Retinal pigment epithelial cell (primary cell): ENCODE measurements at regions not wholly inside any gene's neighbourhood (a gene's known extent, or its start where the extent isn't known, plus 50 kb on each side); places are given as distances from the start of the nearest gene placed in this dataset.
"Not testable (repeated sequence)": the region's sequence is repeated elsewhere in the genome, so short reads cannot be mapped to it uniquely, and the experiment has no call there.

ENCODE experiments used
- DNase-seq: peaks from one replicate; pipeline ENCODE4 v3.0.0-alpha.2; 2010; ENCODE audit warnings: low read depth
- H3K4me3 ChIP-seq: 2 replicates; pipeline ENCODE4 v1.5.1; 2011; ENCODE audit warnings: mild to moderate bottlenecking, low read length, control low read depth, moderate library complexity
- CTCF ChIP-seq: conservative IDR thresholded peaks from 2 replicates; pipeline ENCODE4 v1.5.1; 2011; ENCODE audit warnings: low read depth, low read length, control low read depth, inconsistent platforms

- TF ChIP-seq CTCF: no peak
Measured at GRCh38 chr3:20523293-20523692, 337.3 kb upstream of the SGO1 start.

DNA sequence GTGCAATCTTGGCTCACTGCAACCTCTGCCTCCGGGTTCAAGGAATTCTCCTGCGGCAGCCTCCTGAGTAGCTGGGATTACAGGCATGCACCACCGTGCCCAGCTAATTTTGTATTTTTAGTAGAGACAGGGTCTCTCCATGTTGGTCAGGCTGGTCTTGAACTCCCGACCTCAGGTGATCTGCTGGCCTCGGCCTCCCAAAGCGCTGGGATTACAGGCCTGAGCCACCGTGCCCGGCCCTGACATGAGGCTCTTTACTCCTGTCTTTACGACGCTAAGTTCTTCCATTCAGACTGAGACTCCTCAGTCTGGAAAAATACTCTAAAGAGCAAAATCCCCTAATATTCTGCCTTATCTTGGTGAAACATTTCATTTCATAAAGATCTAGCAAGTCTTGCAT, 331.3 kb upstream of the SGO1 start:
- H3K4me3 ChIP-seq, DNase-seq: not testable (repeated sequence)

More at GRCh38 chr3:20523293-20523692, 337.3 kb upstream of the SGO1 start:
- DNase-seq: no peak
- H3K4me3 ChIP-seq: no peak overlapping the region

DNA sequence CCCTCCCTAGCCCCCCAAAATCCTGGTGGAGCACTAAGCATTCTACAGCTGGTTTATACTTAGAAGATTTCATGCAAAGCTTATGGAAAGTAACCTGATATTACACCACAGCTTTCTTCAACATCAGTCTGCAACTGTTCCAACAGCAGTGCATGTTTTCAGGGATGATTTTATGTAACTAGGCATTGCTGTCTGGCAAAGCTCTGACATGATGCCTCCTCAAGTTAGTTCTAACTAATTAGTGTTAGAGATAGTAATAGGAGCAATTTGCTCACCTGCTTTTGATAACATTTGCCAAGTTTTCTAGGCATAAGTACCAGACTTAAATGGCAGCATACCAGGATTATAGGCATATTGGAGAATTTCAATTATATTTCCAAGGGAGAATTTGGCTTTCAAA, 330.3 kb upstream of the SGO1 start:
- no peak overlapping the region for H3K4me3 ChIP-seq
- no peak for DNase-seq
- TF ChIP-seq CTCF: no peak

DNA sequence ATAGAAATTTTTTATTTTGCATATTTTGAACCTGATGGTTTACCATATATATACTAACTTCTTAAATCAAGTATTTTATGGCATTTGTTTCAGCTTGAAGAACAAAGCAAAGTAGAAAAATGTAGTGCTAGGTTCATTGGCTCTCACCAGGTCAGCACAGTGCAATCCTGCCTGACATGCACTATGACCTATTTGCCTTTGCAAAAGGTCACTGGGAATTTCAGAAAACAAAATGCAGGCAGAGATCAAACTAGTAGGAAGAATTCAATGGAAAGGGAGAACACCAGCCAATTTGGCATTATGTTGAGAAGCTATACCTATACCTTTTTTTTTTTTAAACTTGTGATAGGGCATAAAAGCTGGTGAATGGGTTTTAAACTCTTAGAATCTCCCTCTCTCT, 329.8 kb upstream of the SGO1 start:
- no peak for DNase-seq
- no peak overlapping the region for H3K4me3 ChIP-seq
- TF ChIP-seq CTCF: no peak

- DNase-seq: peak; percentile 40
- peak; percentile 64 for TF ChIP-seq CTCF
- H3K4me3 ChIP-seq: no peak overlapping the region
Measured at GRCh38 chr3:20511863-20512505, 326.0 kb upstream of the SGO1 start.

- no peak for TF ChIP-seq CTCF
- no peak overlapping the region for H3K4me3 ChIP-seq
- DNase-seq: no peak
Measured at GRCh38 chr3:20510396-20510795, 324.4 kb upstream of the SGO1 start.

GRCh38 chr3:20503394-20504082, 317.5 kb upstream of the SGO1 start:
- TF ChIP-seq CTCF: no peak
- DNase-seq: no peak
- H3K4me3 ChIP-seq: no peak overlapping the region
